ENCODE measurements at regions not wholly inside any gene's neighbourhood (a gene's known extent, or its start where the extent isn't known, plus 50 kb on each side); places are given as distances from the start of the nearest gene placed in this dataset.

GRCh38 chr2:6744038-6744437, 121.7 kb downstream of the CMPK2 start:
- no peak for TF ChIP-seq CTCF (conservative IDR thresholded peaks at IDR 0.05; ENCODE audit: low read length)
- no peak for TF ChIP-seq EZH2phosphoT487 (IDR thresholded peaks at IDR 0.05; ENCODE audit: borderline replicate concordance)

Data from Loucy (cell line).